ENCODE measurements at regions not wholly inside any gene's neighbourhood (a gene's known extent, or its start where the extent isn't known, plus 50 kb on each side); places are given as distances from the start of the nearest gene placed in this dataset.

DNA sequence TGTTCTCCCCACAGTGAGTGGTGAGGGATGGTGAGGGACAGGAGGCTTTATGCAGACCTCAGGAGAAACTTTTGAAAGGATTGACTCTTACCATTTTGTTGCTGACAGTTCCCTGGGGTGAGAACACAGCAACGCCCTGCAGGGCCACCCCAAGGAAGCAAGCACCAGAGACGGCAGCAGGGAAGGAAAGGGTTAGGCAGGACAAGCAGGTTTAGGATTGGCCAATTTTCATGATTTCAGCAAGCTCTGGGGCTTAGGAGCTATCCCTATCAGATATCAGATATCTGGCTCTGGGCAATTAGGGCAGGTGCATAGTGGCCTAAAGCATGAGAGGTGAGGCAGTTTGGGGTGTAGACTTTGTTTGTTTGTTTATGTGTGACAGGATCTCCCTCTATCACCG lies 87.0 kb upstream of the LSM14A start:
- TF ChIP-seq, protein P1, sequence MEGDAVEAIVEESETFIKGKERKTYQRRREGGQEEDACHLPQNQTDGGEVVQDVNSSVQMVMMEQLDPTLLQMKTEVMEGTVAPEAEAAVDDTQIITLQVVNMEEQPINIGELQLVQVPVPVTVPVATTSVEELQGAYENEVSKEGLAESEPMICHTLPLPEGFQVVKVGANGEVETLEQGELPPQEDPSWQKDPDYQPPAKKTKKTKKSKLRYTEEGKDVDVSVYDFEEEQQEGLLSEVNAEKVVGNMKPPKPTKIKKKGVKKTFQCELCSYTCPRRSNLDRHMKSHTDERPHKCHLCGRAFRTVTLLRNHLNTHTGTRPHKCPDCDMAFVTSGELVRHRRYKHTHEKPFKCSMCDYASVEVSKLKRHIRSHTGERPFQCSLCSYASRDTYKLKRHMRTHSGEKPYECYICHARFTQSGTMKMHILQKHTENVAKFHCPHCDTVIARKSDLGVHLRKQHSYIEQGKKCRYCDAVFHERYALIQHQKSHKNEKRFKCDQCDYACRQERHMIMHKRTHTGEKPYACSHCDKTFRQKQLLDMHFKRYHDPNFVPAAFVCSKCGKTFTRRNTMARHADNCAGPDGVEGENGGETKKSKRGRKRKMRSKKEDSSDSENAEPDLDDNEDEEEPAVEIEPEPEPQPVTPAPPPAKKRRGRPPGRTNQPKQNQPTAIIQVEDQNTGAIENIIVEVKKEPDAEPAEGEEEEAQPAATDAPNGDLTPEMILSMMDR (IDR thresholded peaks at IDR 0.05): no peak
- TF ChIP-seq POLR2A (IDR thresholded peaks at IDR 0.05): no peak
- TF ChIP-seq POLR2AphosphoS5 (IDR thresholded peaks at IDR 0.05): no peak

Data from prostate gland (tissue), 2 donors.